Sigmoid colon (tissue), 4 donors: ENCODE measurements at regions not wholly inside any gene's neighbourhood (a gene's known extent, or its start where the extent isn't known, plus 50 kb on each side); places are given as distances from the start of the nearest gene placed in this dataset.

Source experiments
- EP300 ChIP-seq, 4 donors: sonication (generic); formaldehyde crosslinking; IDR thresholded peaks; one replicate each; pipeline ENCODE4 v1.6.1; 2017; ENCODE audit warnings: antibody characterized with exemption in 4 of 4
- POLR2A ChIP-seq, 2 donors: fragments of 450-650 bp; IDR thresholded peaks; one replicate each; pipeline ENCODE4 v1.6.1; 2016; ENCODE audit warnings: antibody characterized with exemption in 2 of 2, mild to moderate bottlenecking in 2 of 2, moderate library complexity in 2 of 2
- TF ChIP-seq, protein P1 (sequence below), 4 experiments: fragments of 450-650 bp in 3 of 4; fragments of 200-600 bp in 1 of 4; IDR thresholded peaks; one replicate each; pipeline ENCODE4 v1.5.1; 2016 to 2019; ENCODE audit warnings: antibody characterized with exemption in 4 of 4, mild to moderate bottlenecking in 3 of 4, moderate library complexity in 2 of 4

DNA sequence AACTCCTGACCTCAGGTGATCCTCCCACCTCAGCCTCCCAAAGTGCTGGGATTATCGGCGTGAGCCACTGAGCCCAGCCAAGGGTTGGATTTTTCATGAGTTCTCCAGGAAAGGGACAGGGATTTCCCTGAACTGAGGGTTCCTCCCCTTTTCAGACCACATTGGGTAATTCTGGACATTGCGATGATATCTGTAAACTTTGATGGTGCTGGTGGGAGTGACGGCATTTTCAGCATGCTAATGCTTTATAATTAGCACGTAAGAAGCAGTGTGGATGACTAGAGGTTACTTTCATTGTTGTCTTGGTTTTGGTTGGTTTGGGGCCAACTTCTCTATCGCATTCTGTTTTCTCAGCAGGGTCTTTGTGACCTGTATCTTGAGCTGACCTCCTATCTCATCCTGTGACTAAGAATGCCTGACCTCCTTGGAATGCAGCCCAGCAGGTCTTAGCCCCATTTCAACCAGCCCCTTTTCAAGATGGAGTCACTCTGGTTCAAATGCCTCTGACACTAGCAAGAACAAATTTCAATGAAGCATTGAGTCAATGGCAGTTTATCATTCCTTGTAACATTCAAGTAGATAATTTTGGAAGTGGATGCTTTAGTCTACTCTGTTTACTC lies 156.5 kb downstream of the TTLL2 start:
- TF ChIP-seq POLR2A (IDR thresholded peaks at IDR 0.05): no peak
- TF ChIP-seq, protein P1, sequence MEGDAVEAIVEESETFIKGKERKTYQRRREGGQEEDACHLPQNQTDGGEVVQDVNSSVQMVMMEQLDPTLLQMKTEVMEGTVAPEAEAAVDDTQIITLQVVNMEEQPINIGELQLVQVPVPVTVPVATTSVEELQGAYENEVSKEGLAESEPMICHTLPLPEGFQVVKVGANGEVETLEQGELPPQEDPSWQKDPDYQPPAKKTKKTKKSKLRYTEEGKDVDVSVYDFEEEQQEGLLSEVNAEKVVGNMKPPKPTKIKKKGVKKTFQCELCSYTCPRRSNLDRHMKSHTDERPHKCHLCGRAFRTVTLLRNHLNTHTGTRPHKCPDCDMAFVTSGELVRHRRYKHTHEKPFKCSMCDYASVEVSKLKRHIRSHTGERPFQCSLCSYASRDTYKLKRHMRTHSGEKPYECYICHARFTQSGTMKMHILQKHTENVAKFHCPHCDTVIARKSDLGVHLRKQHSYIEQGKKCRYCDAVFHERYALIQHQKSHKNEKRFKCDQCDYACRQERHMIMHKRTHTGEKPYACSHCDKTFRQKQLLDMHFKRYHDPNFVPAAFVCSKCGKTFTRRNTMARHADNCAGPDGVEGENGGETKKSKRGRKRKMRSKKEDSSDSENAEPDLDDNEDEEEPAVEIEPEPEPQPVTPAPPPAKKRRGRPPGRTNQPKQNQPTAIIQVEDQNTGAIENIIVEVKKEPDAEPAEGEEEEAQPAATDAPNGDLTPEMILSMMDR (IDR thresholded peaks at IDR 0.05): no peak
- no peak for TF ChIP-seq EP300 (IDR thresholded peaks at IDR 0.05)
